ENCODE measurements at regions not wholly inside any gene's neighbourhood (a gene's known extent, or its start where the extent isn't known, plus 50 kb on each side); places are given as distances from the start of the nearest gene placed in this dataset.
A peak's percentile ranks its signal among the peaks of the same experiment; 100 is the strongest.

GRCh38 chr6:140620496-140620895 is 1246.0 kb upstream of the CITED2 start:
- WGBS, result 86% methylated on average over 1 of the region's 1 CpG
- no peak overlapping the region for H3K9ac ChIP-seq (ENCODE audit: low read length)
- H3K23ac ChIP-seq (ENCODE audit: low read length in 2 of 2), result no peak overlapping the region
- H3K4me1 ChIP-seq (ENCODE audit: control insufficient read depth, insufficient read depth, low read depth, low read length), result no peaks in the 10 kb centered on the region
- no peaks in the 10 kb centered on the region for H3K9me3 ChIP-seq (ENCODE audit: control insufficient read depth, low read length)
- H2BK5ac ChIP-seq (ENCODE audit: low read depth, low read length, poor library complexity, severe bottlenecking), result no peak overlapping the region
- H3K79me1 ChIP-seq (replicated peaks; ENCODE audit: low read length, poor library complexity, severe bottlenecking), result no peaks in the 10 kb centered on the region
- no peaks in the 10 kb centered on the region for H3K36me3 ChIP-seq (ENCODE audit: control insufficient read depth in 1 of 2, insufficient read depth in 2 of 2, low read depth in 1 of 2, low read length in 2 of 2)
- no peak overlapping the region for H3K4me3 ChIP-seq (ENCODE audit: insufficient read depth in 1 of 2, low read depth in 1 of 2, low read length in 2 of 2)
- no peak overlapping the region for H2BK12ac ChIP-seq (ENCODE audit: low read length in 2 of 2)
- no peak overlapping the region for H2AFZ ChIP-seq (ENCODE audit: low read depth, low read length)
- H3K4ac ChIP-seq (ENCODE audit: low read depth in 1 of 2, low read length in 2 of 2), result no peak overlapping the region
- no peak overlapping the region for H3K4me2 ChIP-seq (ENCODE audit: low read length, poor library complexity, severe bottlenecking)
- H3K18ac ChIP-seq (ENCODE audit: low read depth in 1 of 2, low read length in 2 of 2), result no peak overlapping the region
- no peak overlapping the region for H2BK15ac ChIP-seq (ENCODE audit: low read depth, poor library complexity, severe bottlenecking)
- H3K14ac ChIP-seq (ENCODE audit: low read length in 2 of 2), result no peak overlapping the region
- no peak overlapping the region for H2AK5ac ChIP-seq (ENCODE audit: low read length, severe bottlenecking)
- H2BK120ac ChIP-seq (ENCODE audit: low read depth, low read length), result no peak overlapping the region
- DNase-seq, result no peak
- no peak overlapping the region for H4K91ac ChIP-seq (ENCODE audit: low read length)
- H4K8ac ChIP-seq (ENCODE audit: low read length), result no peak overlapping the region
- H3K27ac ChIP-seq (ENCODE audit: low read length, poor library complexity, severe bottlenecking), result no peak overlapping the region
- H3K27me3 ChIP-seq (ENCODE audit: control insufficient read depth in 1 of 2, insufficient read depth in 1 of 2, low read length in 2 of 2), result no peaks in the 10 kb centered on the region

- Histone ChIP-seq H3K9ac (ENCODE audit: low read length) (no peak overlapping the region), H2AK5ac (ENCODE audit: low read length, severe bottlenecking) (no peak overlapping the region), H2BK5ac (ENCODE audit: low read depth, low read length, poor library complexity, severe bottlenecking) (no peak overlapping the region), H3K23ac (ENCODE audit: low read length in 2 of 2) (no peak overlapping the region), H2AFZ (ENCODE audit: low read depth, low read length) (no peak overlapping the region), H2BK15ac (ENCODE audit: low read depth, poor library complexity, severe bottlenecking) (no peak overlapping the region), H2BK120ac (ENCODE audit: low read depth, low read length) (peak overlapping the region; percentile 27), H3K9me3 (ENCODE audit: control insufficient read depth, low read length) (no peaks in the 10 kb centered on the region), H3K36me3 (ENCODE audit: control insufficient read depth in 1 of 2, insufficient read depth in 2 of 2, low read depth in 1 of 2, low read length in 2 of 2) (no peaks in the 10 kb centered on the region), H3K4me1 (ENCODE audit: control insufficient read depth, insufficient read depth, low read depth, low read length) (no peaks in the 10 kb centered on the region), H3K14ac (ENCODE audit: low read length in 2 of 2) (no peak overlapping the region), H2BK12ac (ENCODE audit: low read length in 2 of 2) (no peak overlapping the region), H3K4me2 (ENCODE audit: low read length, poor library complexity, severe bottlenecking) (no peak overlapping the region), H4K91ac (ENCODE audit: low read length) (no peak overlapping the region), H3K27ac (ENCODE audit: low read length, poor library complexity, severe bottlenecking) (no peak overlapping the region), H3K79me1 (replicated peaks; ENCODE audit: low read length, poor library complexity, severe bottlenecking) (no peaks in the 10 kb centered on the region), H3K27me3 (ENCODE audit: control insufficient read depth in 1 of 2, insufficient read depth in 1 of 2, low read length in 2 of 2) (no peaks in the 10 kb centered on the region), H4K8ac (ENCODE audit: low read length) (no peak overlapping the region), H3K4me3 (ENCODE audit: insufficient read depth in 1 of 2, low read depth in 1 of 2, low read length in 2 of 2) (no peak overlapping the region), H3K18ac (ENCODE audit: low read depth in 1 of 2, low read length in 2 of 2) (no peak overlapping the region), H3K4ac (ENCODE audit: low read depth in 1 of 2, low read length in 2 of 2) (no peak overlapping the region)
- DNase-seq, result no peak
- 92% methylated on average over 1 of the region's 2 CpGs for WGBS
Measured at GRCh38 chr6:140609956-140610355, 1235.5 kb upstream of the CITED2 start.

DNA sequence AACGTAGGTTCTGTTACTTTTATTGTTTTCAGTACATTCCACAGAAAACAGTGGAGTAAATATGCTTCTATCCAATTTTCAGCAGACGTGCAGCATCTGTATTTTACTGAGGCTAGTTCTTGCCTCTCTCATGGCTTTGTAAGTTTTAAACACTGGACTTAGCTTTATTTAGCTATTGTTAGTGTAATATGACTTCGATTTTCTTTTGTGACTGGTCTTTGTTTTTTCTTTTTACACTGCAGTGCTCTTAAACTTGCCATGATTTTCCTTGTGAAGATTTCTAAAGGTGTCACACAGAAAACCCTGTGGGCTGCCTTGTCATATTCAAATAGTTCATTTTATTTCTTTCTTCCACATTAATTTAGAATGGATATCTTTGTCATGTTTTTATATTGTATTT is 1234.9 kb upstream of the CITED2 start:
- no peak overlapping the region for H4K91ac ChIP-seq (ENCODE audit: low read length)
- no peak overlapping the region for H3K14ac ChIP-seq (ENCODE audit: low read length in 2 of 2)
- H3K9ac ChIP-seq (ENCODE audit: low read length), result no peak overlapping the region
- no peaks in the 10 kb centered on the region for H3K79me1 ChIP-seq (replicated peaks; ENCODE audit: low read length, poor library complexity, severe bottlenecking)
- H2AFZ ChIP-seq (ENCODE audit: low read depth, low read length), result no peak overlapping the region
- DNase-seq, result no peak
- H3K4me1 ChIP-seq (ENCODE audit: control insufficient read depth, insufficient read depth, low read depth, low read length), result no peaks in the 10 kb centered on the region
- no peaks in the 10 kb centered on the region for H3K27me3 ChIP-seq (ENCODE audit: control insufficient read depth in 1 of 2, insufficient read depth in 1 of 2, low read length in 2 of 2)
- H3K4me3 ChIP-seq (ENCODE audit: insufficient read depth in 1 of 2, low read depth in 1 of 2, low read length in 2 of 2), result no peak overlapping the region
- 100% methylated on average over 3 of the region's 3 CpGs for whole genome bisulfite sequencing
- no peak overlapping the region for H3K27ac ChIP-seq (ENCODE audit: low read length, poor library complexity, severe bottlenecking)
- no peak overlapping the region for H3K4me2 ChIP-seq (ENCODE audit: low read length, poor library complexity, severe bottlenecking)
- no peak overlapping the region for H3K23ac ChIP-seq (ENCODE audit: low read length in 2 of 2)
- no peak overlapping the region for H2BK15ac ChIP-seq (ENCODE audit: low read depth, poor library complexity, severe bottlenecking)
- H2BK5ac ChIP-seq (ENCODE audit: low read depth, low read length, poor library complexity, severe bottlenecking), result no peak overlapping the region
- no peak overlapping the region for H4K8ac ChIP-seq (ENCODE audit: low read length)
- H3K9me3 ChIP-seq (ENCODE audit: control insufficient read depth, low read length), result no peaks in the 10 kb centered on the region
- H2AK5ac ChIP-seq (ENCODE audit: low read length, severe bottlenecking), result no peak overlapping the region
- H2BK12ac ChIP-seq (ENCODE audit: low read length in 2 of 2), result no peak overlapping the region
- H2BK120ac ChIP-seq (ENCODE audit: low read depth, low read length), result no peak overlapping the region
- H3K4ac ChIP-seq (ENCODE audit: low read depth in 1 of 2, low read length in 2 of 2), result no peak overlapping the region
- no peak overlapping the region for H3K18ac ChIP-seq (ENCODE audit: low read depth in 1 of 2, low read length in 2 of 2)
- no peaks in the 10 kb centered on the region for H3K36me3 ChIP-seq (ENCODE audit: control insufficient read depth in 1 of 2, insufficient read depth in 2 of 2, low read depth in 1 of 2, low read length in 2 of 2)

DNA sequence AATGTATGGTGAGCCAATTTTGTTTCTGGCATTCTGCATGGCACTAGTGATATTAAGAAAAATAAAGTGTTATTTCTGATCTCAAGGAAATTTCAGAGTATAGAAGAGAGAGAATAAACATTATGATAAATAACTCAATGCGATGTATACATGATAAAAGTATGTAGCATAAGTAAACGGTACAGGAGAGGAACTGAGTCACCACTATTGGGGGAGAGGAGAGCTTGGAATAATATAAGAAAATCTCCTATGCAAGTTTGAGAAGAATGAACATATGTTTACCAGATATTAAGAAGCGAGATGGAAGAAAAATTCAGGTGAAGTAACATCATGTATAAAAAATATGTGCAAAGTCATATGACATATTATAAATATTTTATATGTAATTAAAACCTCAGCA is 1230.3 kb upstream of the CITED2 start:
- Histone ChIP-seq H3K4me3 (ENCODE audit: insufficient read depth in 1 of 2, low read depth in 1 of 2, low read length in 2 of 2) (no peak overlapping the region), H2AK5ac (ENCODE audit: low read length, severe bottlenecking) (no peak overlapping the region), H3K36me3 (ENCODE audit: control insufficient read depth in 1 of 2, insufficient read depth in 2 of 2, low read depth in 1 of 2, low read length in 2 of 2) (no peaks in the 10 kb centered on the region), H2BK5ac (ENCODE audit: low read depth, low read length, poor library complexity, severe bottlenecking) (no peak overlapping the region), H4K8ac (ENCODE audit: low read length) (no peak overlapping the region), H3K4me1 (ENCODE audit: control insufficient read depth, insufficient read depth, low read depth, low read length) (no peaks in the 10 kb centered on the region), H2BK12ac (ENCODE audit: low read length in 2 of 2) (no peak overlapping the region), H3K4ac (ENCODE audit: low read depth in 1 of 2, low read length in 2 of 2) (no peak overlapping the region), H3K79me1 (replicated peaks; ENCODE audit: low read length, poor library complexity, severe bottlenecking) (no peaks in the 10 kb centered on the region), H3K4me2 (ENCODE audit: low read length, poor library complexity, severe bottlenecking) (no peak overlapping the region), H3K14ac (ENCODE audit: low read length in 2 of 2) (no peak overlapping the region), H3K27ac (ENCODE audit: low read length, poor library complexity, severe bottlenecking) (no peak overlapping the region), H2BK15ac (ENCODE audit: low read depth, poor library complexity, severe bottlenecking) (no peak overlapping the region), H2BK120ac (ENCODE audit: low read depth, low read length) (no peak overlapping the region), H2AFZ (ENCODE audit: low read depth, low read length) (no peak overlapping the region), H3K9me3 (ENCODE audit: control insufficient read depth, low read length) (no peaks in the 10 kb centered on the region), H3K9ac (ENCODE audit: low read length) (no peak overlapping the region), H3K23ac (ENCODE audit: low read length in 2 of 2) (no peak overlapping the region), H4K91ac (ENCODE audit: low read length) (no peak overlapping the region), H3K27me3 (ENCODE audit: control insufficient read depth in 1 of 2, insufficient read depth in 1 of 2, low read length in 2 of 2) (no peaks in the 10 kb centered on the region), H3K18ac (ENCODE audit: low read depth in 1 of 2, low read length in 2 of 2) (no peak overlapping the region)
- DNase-seq, result no peak
- 36% methylated on average over 2 of the region's 3 CpGs for WGBS
